Spleen (tissue), 11 donors: ENCODE measurements at regions not wholly inside any gene's neighbourhood (a gene's known extent, or its start where the extent isn't known, plus 50 kb on each side); places are given as distances from the start of the nearest gene placed in this dataset.

ENCODE experiments used
- DNase-seq: peaks from one replicate; pipeline ENCODE4 v3.0.0-alpha.2; 2020
- H3K27ac ChIP-seq, 8 donors: fragments of 200-600 bp; sonication (generic) in 7 of 8; 1 replicate in 4 of 8; 2 replicates in 4 of 8; pipeline versions ENCODE4 v1.5.0 to v1.8.0; 2016 to 2021; ENCODE audit warnings: inconsistent platforms in 4 of 8, mild to moderate bottlenecking in 4 of 8, moderate library complexity in 1 of 8
- H3K27me3 ChIP-seq, 7 donors: fragments of 200-600 bp; sonication (generic) in 6 of 7; replicated peaks in 1 of 7; 1 replicate in 4 of 7; 2 replicates in 3 of 7; pipeline versions ENCODE4 v1.5.0 to v1.8.0; 2016 to 2021; ENCODE audit warnings: inconsistent platforms in 3 of 7, mild to moderate bottlenecking in 1 of 7
- H3K36me3 ChIP-seq, 6 donors: fragments of 200-600 bp; sonication (generic) in 5 of 6; 1 replicate in 4 of 6; 2 replicates in 2 of 6; pipeline versions ENCODE4 v1.5.0 to v1.8.0; 2016 to 2021; ENCODE audit warnings: inconsistent platforms in 2 of 6
- H3K4me1 ChIP-seq, 6 donors: fragments of 200-600 bp; sonication (generic) in 5 of 6; 1 replicate in 3 of 6; 2 replicates in 3 of 6; pipeline versions ENCODE4 v1.5.0 to v1.8.0; 2016 to 2021; ENCODE audit warnings: inconsistent platforms in 3 of 6
- H3K4me3 ChIP-seq, 8 donors: fragments of 200-600 bp; sonication (generic) in 7 of 8; 1 replicate in 4 of 8; 2 replicates in 4 of 8; pipeline versions ENCODE4 v1.5.0 to v1.8.0; 2016 to 2021; ENCODE audit warnings: inconsistent platforms in 4 of 8, mild to moderate bottlenecking in 4 of 8, moderate library complexity in 2 of 8
- H3K9me3 ChIP-seq, 8 donors: fragments of 200-600 bp; sonication (generic) in 7 of 8; 1 replicate in 4 of 8; 2 replicates in 4 of 8; pipeline versions ENCODE4 v1.5.0 to v1.8.0; 2016 to 2021; ENCODE audit warnings: inconsistent platforms in 4 of 8
- POLR2A ChIP-seq, 3 donors: fragments of 450-650 bp; IDR thresholded peaks; one replicate each; pipeline ENCODE4 v1.5.1; 2017; ENCODE audit warnings: antibody characterized with exemption in 3 of 3, mild to moderate bottlenecking in 1 of 3
- POLR2AphosphoS5 ChIP-seq, 3 donors: sonication (generic); formaldehyde crosslinking; IDR thresholded peaks; one replicate each; pipeline ENCODE4 v1.5.1; 2017; ENCODE audit warnings: antibody characterized with exemption in 3 of 3
- WGBS, 5 donors: extraction: QIAGEN DNeasy Blood & Tissue Kit in 3 of 5; methylation state at CpG; one replicate each; pipeline versions ENCODE4 v1.1.5 to v1.1.7; 2013 to 2018; 5-methylcytosine and 5-hydroxymethylcytosine counted together
- intact Hi-C: fragments of 100-400 bp; cut with DNase I; formaldehyde crosslinking; loops from one replicate; pipeline ENCODE4 v1.15.0; 2023; ENCODE audit warnings: low total_unique reads
- TF ChIP-seq, protein P1 (sequence below), 11 experiments: fragments of 200-600 bp in 7 of 11; fragments of 450-650 bp in 4 of 11; sonication (generic) in 4 of 11; IDR thresholded peaks in 8 of 11; conservative IDR thresholded peaks in 3 of 11; 1 replicate in 7 of 11; 2 replicates in 4 of 11; pipeline versions ENCODE4 v1.4.0 to v1.8.0; 2016 to 2021; ENCODE audit warnings: antibody characterized with exemption in 11 of 11, inconsistent platforms in 4 of 11, mild to moderate bottlenecking in 1 of 11
- donor health status: healthy with polysubstance abuse.
- donor health status: DM: no; HTN: no; CAD: no; lungs with moderate emphysema.
- donor health status: DM: no; HTN: no; CAD: no.
- donor health status: Bipolar disorder and iron deficiency.
- donor health status: healthy.
- donor health status: DM: no; HTN: no; CAD: no.
- donor health status: DM: yes; HTN: yes; CAD: no.

DNA sequence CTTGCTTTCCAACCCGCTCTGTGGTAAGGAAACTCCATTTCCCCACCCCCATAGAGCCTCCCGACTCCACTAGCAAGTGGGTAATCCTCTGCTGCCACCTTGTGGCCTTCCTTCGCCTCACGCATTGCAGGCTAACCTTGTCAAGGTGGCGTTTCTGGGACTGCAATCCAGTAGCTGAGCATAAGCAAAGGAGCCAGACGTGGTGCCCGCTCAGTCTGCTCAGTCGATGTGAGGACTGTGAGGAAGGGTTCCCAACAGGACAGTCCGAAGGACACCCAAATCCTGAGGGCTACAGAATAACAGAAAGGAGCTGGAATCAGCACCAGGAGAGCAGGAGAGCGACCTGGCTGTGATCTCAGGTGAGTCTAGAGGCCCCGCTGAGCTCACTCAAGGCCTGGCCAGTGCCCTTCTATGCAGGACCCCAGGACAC, 144.2 kb downstream of the SUCLG1 start:
- Histone ChIP-seq H3K9me3 (no peaks in the 10 kb centered on the region), H3K4me1 (peaks cover 0 to 3% (median 0%) of the 10 kb centered on the region in 6 donors), H3K4me3 (no peak overlapping the region), H3K36me3 (no peaks in the 10 kb centered on the region), H3K27ac (no peak overlapping the region), H3K27me3 (peaks cover 0 to 31% (median 0%) of the 10 kb centered on the region in 7 donors)
- TF ChIP-seq POLR2AphosphoS5 (IDR thresholded peaks at IDR 0.05) = no peak
- TF ChIP-seq, protein P1, sequence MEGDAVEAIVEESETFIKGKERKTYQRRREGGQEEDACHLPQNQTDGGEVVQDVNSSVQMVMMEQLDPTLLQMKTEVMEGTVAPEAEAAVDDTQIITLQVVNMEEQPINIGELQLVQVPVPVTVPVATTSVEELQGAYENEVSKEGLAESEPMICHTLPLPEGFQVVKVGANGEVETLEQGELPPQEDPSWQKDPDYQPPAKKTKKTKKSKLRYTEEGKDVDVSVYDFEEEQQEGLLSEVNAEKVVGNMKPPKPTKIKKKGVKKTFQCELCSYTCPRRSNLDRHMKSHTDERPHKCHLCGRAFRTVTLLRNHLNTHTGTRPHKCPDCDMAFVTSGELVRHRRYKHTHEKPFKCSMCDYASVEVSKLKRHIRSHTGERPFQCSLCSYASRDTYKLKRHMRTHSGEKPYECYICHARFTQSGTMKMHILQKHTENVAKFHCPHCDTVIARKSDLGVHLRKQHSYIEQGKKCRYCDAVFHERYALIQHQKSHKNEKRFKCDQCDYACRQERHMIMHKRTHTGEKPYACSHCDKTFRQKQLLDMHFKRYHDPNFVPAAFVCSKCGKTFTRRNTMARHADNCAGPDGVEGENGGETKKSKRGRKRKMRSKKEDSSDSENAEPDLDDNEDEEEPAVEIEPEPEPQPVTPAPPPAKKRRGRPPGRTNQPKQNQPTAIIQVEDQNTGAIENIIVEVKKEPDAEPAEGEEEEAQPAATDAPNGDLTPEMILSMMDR (IDR thresholded peaks at IDR 0.05 in 8 of 11, conservative IDR thresholded peaks at IDR 0.05 in 3 of 11) = peak; percentile 42 to 87 (median 73)
- intact Hi-C loops = no loop called here
- 7 to 22% (median 18%) methylated on average over 7 to 11 of the region's 11 CpGs for WGBS, 5 donors
- DNase-seq = peak; percentile 85

DNA sequence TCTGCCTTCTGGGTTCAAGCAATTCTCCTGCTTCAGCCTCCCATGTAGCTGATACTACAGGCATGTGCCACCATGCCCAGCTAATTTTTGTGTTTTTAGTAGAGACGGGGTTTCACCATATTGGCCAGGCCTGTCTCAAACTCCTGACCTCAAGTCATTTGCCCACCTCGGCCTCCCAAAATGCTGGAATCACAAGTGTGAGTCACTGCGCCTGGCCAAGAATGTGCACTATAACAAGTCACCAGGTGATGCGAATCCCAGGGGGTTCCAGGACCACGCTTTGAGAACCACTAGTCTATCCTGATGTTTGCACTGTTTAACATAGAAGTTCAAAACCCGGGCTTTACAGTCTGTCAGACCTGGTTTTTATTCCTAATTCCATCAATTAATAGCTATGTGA, 144.8 kb downstream of the SUCLG1 start:
- no peak for DNase-seq
- intact Hi-C loops = no loop called here
- Histone ChIP-seq H3K27me3 (peaks cover 0 to 25% (median 0%) of the 10 kb centered on the region in 7 donors), H3K4me3 (no peak overlapping the region), H3K9me3 (no peaks in the 10 kb centered on the region), H3K27ac (no peak overlapping the region), H3K4me1 (peaks cover 0 to 3% (median 0%) of the 10 kb centered on the region in 6 donors), H3K36me3 (no peaks in the 10 kb centered on the region)
- TF ChIP-seq POLR2A (IDR thresholded peaks at IDR 0.05) = no peak
- no peak for TF ChIP-seq POLR2AphosphoS5 (IDR thresholded peaks at IDR 0.05)
- TF ChIP-seq, protein P1 (IDR thresholded peaks at IDR 0.05 in 8 of 11, conservative IDR thresholded peaks at IDR 0.05 in 3 of 11) = no peak
- 91 to 96% (median 92%) methylated on average over 6 of the region's 6 CpGs for WGBS, 5 donors

DNA sequence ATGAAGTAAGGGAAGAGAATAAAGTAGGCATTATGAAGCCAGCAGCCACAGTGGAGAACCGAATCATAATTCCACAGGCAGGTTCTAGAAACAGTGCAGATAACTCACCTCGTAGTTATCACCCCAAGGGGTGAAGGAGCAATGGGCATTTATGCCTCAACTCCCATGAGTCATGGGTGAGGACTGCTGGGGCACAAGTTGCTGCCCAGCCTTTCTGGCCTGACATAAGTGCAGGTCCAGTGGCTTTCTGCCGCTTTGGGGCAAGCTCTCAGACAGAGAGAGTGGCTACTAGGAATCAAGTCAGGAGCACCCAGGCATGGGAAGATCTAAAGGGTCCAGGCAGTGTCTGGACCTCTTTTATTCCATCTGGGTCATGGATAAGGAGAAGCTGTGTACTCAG, 149.8 kb downstream of the SUCLG1 start:
- intact Hi-C loops = loop anchor here (10.0 kb wide), 1 partner anchor 284 kb away; no protein-coding TSS in a partner anchor
- Histone ChIP-seq H3K4me1 (no peaks in the 10 kb centered on the region), H3K9me3 (peaks cover 0 to 26% (median 15%) of the 10 kb centered on the region in 8 donors), H3K27me3 (peaks cover 0 to 9% (median 0%) of the 10 kb centered on the region in 7 donors), H3K36me3 (no peaks in the 10 kb centered on the region), H3K4me3 (no peak overlapping the region), H3K27ac (no peak overlapping the region)
- TF ChIP-seq POLR2AphosphoS5 (IDR thresholded peaks at IDR 0.05) (no peak), POLR2A (IDR thresholded peaks at IDR 0.05) (no peak)
- TF ChIP-seq, protein P1 (IDR thresholded peaks at IDR 0.05 in 8 of 11, conservative IDR thresholded peaks at IDR 0.05 in 3 of 11) = no peak
- DNase-seq = no peak
- 65 to 90% (median 87%) methylated on average over 3 of the region's 3 CpGs for WGBS, 5 donors

DNA sequence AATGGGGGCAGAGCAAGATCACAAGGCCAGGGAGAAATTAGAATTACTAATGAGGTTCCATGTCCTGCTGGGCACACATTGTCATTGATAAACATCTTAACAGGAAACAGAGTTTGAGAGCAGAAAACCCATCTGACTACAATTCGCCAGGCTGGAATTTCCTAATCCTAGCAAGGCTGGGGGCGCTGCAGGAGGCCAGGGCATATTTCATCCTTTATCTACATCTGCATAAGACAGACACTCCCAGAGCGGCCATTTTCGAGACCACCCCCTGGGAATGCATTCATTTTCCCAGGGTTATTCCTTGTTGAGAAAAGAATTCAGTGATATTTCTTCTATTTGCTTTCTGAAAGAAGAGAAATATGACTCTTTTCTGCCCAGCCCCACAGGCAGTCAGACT, 152.7 kb downstream of the SUCLG1 start:
- H3K36me3 ChIP-seq = no peaks in the 10 kb centered on the region
- H3K27me3 ChIP-seq = peaks cover 0 to 9% (median 0%) of the 10 kb centered on the region in 7 donors
- no peak for DNase-seq
- H3K4me1 ChIP-seq = no peaks in the 10 kb centered on the region
- peaks cover 0 to 26% (median 15%) of the 10 kb centered on the region in 8 donors for H3K9me3 ChIP-seq
- no peak overlapping the region for H3K4me3 ChIP-seq
- TF ChIP-seq POLR2AphosphoS5 (IDR thresholded peaks at IDR 0.05) = no peak
- TF ChIP-seq POLR2A (IDR thresholded peaks at IDR 0.05) = no peak
- TF ChIP-seq, protein P1 (IDR thresholded peaks at IDR 0.05 in 8 of 11, conservative IDR thresholded peaks at IDR 0.05 in 3 of 11) = no peak
- H3K27ac ChIP-seq = no peak overlapping the region
- intact Hi-C loops = loop anchor here (10.0 kb wide), 1 partner anchor 282 kb away; no protein-coding TSS in a partner anchor
- 79 to 91% (median 86%) methylated on average over 4 of the region's 4 CpGs for WGBS, 5 donors
